ENCODE measurements at regions not wholly inside any gene's neighbourhood (a gene's known extent, or its start where the extent isn't known, plus 50 kb on each side); places are given as distances from the start of the nearest gene placed in this dataset.

DNA sequence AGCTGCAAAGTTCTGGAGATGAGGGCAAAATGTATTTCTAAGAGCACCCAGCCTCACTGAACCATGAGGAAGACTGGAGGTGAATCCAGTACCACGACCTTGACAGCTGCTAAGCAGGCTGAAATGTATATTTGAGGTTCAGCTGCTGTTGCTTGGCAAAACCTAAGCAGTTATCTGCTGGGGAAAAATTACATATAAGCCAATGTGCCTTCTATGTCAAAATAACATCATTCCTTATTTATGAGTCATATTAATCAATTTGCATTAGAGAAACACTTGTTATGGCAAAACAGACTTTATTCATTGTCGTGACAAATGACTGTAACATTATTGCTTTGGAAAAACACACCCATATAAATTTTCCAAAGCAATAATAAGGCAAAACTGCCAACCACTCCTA lies 560.5 kb upstream of the NR5A2 start:
- H3K9me3 ChIP-seq: no peaks in the 10 kb centered on the region
- H3K27ac ChIP-seq: no peak overlapping the region
- no peaks in the 10 kb centered on the region for H3K36me3 ChIP-seq
- TF ChIP-seq POLR2A (IDR thresholded peaks at IDR 0.05) (no peak), POLR2AphosphoS5 (IDR thresholded peaks at IDR 0.05; ENCODE audit: insufficient read depth in 1 of 2, low read depth in 1 of 2) (no peak)
- no peak overlapping the region for H3K4me3 ChIP-seq
- intact Hi-C loops (cut with DNase I): no loop called here
- no peak for DNase-seq (ENCODE audit: extremely low spot score in 2 of 2)
- H3K4me1 ChIP-seq: no peaks in the 10 kb centered on the region
- H3K27me3 ChIP-seq: no peaks in the 10 kb centered on the region

DNA sequence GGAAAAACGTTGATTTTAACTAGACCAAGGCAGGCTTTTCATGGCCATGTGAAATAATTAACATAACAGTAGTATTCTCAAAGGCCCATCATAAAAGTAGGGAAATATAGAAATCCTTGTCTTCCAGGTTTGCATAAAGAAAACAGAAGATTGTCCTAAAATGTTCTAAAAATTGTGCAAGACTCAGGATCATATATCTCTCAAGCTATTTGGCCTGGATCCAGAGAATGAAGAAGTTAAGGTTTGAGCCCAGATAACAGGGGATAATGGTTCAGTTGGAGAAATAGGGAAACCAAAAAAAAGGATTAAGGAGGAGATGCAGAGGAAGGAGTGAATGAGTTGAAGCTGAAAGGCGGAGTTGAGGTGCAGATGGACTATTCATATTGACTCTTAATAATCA lies 555.5 kb upstream of the NR5A2 start:
- intact Hi-C loops (cut with DNase I): no loop called here
- H3K27ac ChIP-seq: no peak overlapping the region
- DNase-seq (ENCODE audit: extremely low spot score in 2 of 2): no peak
- no peaks in the 10 kb centered on the region for H3K27me3 ChIP-seq
- no peak overlapping the region for H3K4me3 ChIP-seq
- H3K36me3 ChIP-seq: no peaks in the 10 kb centered on the region
- no peaks in the 10 kb centered on the region for H3K9me3 ChIP-seq
- no peaks in the 10 kb centered on the region for H3K4me1 ChIP-seq
- TF ChIP-seq POLR2A (IDR thresholded peaks at IDR 0.05) (no peak), POLR2AphosphoS5 (IDR thresholded peaks at IDR 0.05; ENCODE audit: insufficient read depth in 1 of 2, low read depth in 1 of 2) (no peak)
- TF ChIP-seq, protein P1, sequence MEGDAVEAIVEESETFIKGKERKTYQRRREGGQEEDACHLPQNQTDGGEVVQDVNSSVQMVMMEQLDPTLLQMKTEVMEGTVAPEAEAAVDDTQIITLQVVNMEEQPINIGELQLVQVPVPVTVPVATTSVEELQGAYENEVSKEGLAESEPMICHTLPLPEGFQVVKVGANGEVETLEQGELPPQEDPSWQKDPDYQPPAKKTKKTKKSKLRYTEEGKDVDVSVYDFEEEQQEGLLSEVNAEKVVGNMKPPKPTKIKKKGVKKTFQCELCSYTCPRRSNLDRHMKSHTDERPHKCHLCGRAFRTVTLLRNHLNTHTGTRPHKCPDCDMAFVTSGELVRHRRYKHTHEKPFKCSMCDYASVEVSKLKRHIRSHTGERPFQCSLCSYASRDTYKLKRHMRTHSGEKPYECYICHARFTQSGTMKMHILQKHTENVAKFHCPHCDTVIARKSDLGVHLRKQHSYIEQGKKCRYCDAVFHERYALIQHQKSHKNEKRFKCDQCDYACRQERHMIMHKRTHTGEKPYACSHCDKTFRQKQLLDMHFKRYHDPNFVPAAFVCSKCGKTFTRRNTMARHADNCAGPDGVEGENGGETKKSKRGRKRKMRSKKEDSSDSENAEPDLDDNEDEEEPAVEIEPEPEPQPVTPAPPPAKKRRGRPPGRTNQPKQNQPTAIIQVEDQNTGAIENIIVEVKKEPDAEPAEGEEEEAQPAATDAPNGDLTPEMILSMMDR (IDR thresholded peaks at IDR 0.05): no peak

DNA sequence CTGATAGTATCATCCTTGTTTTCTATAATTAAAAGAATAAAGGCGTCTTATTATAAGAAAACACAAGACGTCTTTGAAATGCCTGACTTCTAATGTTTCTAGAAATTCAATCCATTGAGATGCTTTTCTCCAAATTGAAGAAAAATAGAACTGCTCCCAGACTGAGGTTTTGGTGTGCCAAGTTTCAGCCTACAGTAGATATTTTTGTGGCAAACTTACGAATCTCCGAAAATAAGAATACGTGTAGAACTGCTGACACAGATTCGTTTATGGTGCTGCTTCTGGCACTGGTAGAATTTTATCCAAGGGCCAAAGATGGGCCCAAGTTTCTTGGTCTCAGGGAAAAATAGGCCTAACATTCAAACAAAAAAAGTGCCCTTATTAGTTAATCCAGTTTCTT lies 554.5 kb upstream of the NR5A2 start:
- Histone ChIP-seq H3K4me3 (no peak overlapping the region), H3K9me3 (no peaks in the 10 kb centered on the region), H3K27me3 (no peaks in the 10 kb centered on the region), H3K4me1 (no peaks in the 10 kb centered on the region), H3K36me3 (no peaks in the 10 kb centered on the region), H3K27ac (no peak overlapping the region)
- intact Hi-C loops (cut with DNase I): no loop called here
- DNase-seq (ENCODE audit: extremely low spot score in 2 of 2): no peak
- TF ChIP-seq POLR2AphosphoS5 (IDR thresholded peaks at IDR 0.05; ENCODE audit: insufficient read depth in 1 of 2, low read depth in 1 of 2): no peak
- TF ChIP-seq, protein P1 (IDR thresholded peaks at IDR 0.05): no peak
- TF ChIP-seq POLR2A (IDR thresholded peaks at IDR 0.05): no peak

DNA sequence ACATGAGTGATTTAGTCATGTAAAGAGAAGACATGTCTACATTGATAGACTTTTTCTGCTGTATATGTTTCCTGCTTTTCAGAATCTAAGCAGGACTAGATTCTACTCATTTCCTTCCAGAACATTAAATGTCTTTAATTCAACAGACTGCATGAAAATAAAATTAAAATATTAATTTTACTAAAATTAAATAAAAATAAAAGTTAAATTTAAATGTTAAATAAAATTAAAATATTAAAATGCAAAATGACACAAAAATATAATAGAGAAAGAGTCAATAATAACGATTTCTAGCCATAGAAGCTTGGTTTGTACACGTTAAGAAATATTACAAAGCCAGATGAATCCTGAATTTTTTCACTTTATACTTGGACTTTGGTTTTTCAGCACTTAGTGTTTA lies 552.8 kb upstream of the NR5A2 start:
- no peak for DNase-seq (ENCODE audit: extremely low spot score in 2 of 2)
- intact Hi-C loops (cut with DNase I): no loop called here
- Histone ChIP-seq H3K27me3 (no peaks in the 10 kb centered on the region), H3K36me3 (no peaks in the 10 kb centered on the region), H3K27ac (no peak overlapping the region), H3K9me3 (no peaks in the 10 kb centered on the region), H3K4me3 (no peak overlapping the region), H3K4me1 (no peaks in the 10 kb centered on the region)
- TF ChIP-seq POLR2AphosphoS5 (IDR thresholded peaks at IDR 0.05; ENCODE audit: insufficient read depth in 1 of 2, low read depth in 1 of 2) (no peak), POLR2A (IDR thresholded peaks at IDR 0.05) (no peak)
- TF ChIP-seq, protein P1 (IDR thresholded peaks at IDR 0.05): no peak

DNA sequence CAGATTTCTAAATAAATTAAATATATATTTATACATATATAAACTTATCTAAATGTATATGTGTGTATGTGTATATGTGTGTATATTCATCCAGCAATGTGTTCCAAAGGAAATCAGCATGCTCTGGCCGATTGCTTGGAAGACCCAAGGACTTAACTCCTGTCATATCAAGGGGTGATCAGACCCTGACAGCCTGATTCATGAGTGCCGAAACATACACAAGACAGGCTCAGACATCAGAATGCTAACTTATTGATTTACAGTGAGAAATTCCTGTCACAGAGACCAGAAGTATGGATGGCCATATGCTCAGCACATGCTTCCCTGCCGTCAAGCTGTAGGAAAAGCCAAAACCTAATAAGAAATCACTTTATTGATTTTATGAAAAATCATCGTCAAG lies 545.1 kb upstream of the NR5A2 start:
- Histone ChIP-seq H3K4me3 (no peak overlapping the region), H3K4me1 (no peaks in the 10 kb centered on the region), H3K9me3 (no peaks in the 10 kb centered on the region), H3K27me3 (no peaks in the 10 kb centered on the region), H3K27ac (no peak overlapping the region), H3K36me3 (no peaks in the 10 kb centered on the region)
- intact Hi-C loops (cut with DNase I): no loop called here
- TF ChIP-seq, protein P1 (IDR thresholded peaks at IDR 0.05): no peak
- TF ChIP-seq POLR2AphosphoS5 (IDR thresholded peaks at IDR 0.05; ENCODE audit: insufficient read depth in 1 of 2, low read depth in 1 of 2): no peak
- TF ChIP-seq POLR2A (IDR thresholded peaks at IDR 0.05): no peak
- no peak for DNase-seq (ENCODE audit: extremely low spot score in 2 of 2)

DNA sequence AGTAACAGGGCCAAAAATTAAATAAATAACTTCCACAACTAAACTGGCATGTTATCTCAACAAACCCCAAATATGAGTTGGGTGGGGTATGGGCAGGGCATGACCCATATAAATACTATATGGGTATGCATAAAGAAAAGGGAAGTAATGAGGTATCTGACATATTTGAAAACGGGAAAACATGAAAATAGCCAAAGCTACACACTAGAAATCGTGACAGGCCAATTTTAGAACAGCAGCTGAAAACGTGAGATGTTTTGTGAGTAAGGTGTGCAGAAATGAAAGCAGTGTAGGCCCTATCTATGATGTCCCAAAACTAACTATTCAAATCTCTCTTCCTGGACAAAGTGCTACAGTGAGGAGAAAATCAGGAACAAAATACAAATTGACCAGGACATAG lies 537.9 kb upstream of the NR5A2 start:
- H3K27ac ChIP-seq: no peak overlapping the region
- no peaks in the 10 kb centered on the region for H3K4me1 ChIP-seq
- H3K27me3 ChIP-seq: no peaks in the 10 kb centered on the region
- TF ChIP-seq POLR2A (IDR thresholded peaks at IDR 0.05) (no peak), POLR2AphosphoS5 (IDR thresholded peaks at IDR 0.05; ENCODE audit: insufficient read depth in 1 of 2, low read depth in 1 of 2) (no peak)
- DNase-seq (ENCODE audit: extremely low spot score in 2 of 2): no peak
- H3K9me3 ChIP-seq: peaks cover under 1% of the 10 kb centered on the region
- no peaks in the 10 kb centered on the region for H3K36me3 ChIP-seq
- intact Hi-C loops (cut with DNase I): no loop called here
- no peak overlapping the region for H3K4me3 ChIP-seq

Measured in vagina (tissue), 2 donors.